Testis (tissue), 2 donors: ENCODE measurements at regions not wholly inside any gene's neighbourhood (a gene's known extent, or its start where the extent isn't known, plus 50 kb on each side); places are given as distances from the start of the nearest gene placed in this dataset.

Experiments
- POLR2A ChIP-seq: fragments of 450-650 bp; IDR thresholded peaks from one replicate; pipeline ENCODE4 v1.6.1; 2017; ENCODE audit warnings: antibody characterized with exemption, mild to moderate bottlenecking, moderate library complexity
- TF ChIP-seq, protein P1 (sequence below), 3 experiments: fragments of 450-650 bp in 2 of 3; fragments of 200-600 bp in 1 of 3; sonication (generic) in 1 of 3; IDR thresholded peaks; one replicate each; pipeline ENCODE4 v1.5.1; 2016 to 2019; ENCODE audit warnings: antibody characterized with exemption in 3 of 3, mild to moderate bottlenecking in 2 of 3, moderate library complexity in 1 of 3

DNA sequence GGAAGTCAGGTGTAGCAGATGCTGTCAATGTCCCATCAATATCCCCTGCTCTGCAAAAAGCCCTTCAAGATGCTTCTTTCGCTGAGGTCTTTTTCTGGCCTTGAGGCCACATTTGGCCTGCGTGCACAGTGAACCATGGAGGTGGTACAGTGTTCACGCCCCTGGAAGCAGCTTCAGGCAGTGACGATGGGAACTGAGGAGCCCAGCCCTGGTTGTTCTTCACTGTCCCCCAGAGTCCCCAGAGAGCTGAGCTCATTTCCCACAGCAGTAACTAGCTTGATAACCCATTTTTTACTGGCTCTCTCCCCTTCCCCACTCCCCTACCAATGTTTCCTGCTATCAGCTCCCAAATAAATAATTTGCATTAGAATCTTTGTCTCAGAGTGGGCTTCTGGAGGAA, 76.5 kb downstream of the OLIG1 start:
- TF ChIP-seq, protein P1, sequence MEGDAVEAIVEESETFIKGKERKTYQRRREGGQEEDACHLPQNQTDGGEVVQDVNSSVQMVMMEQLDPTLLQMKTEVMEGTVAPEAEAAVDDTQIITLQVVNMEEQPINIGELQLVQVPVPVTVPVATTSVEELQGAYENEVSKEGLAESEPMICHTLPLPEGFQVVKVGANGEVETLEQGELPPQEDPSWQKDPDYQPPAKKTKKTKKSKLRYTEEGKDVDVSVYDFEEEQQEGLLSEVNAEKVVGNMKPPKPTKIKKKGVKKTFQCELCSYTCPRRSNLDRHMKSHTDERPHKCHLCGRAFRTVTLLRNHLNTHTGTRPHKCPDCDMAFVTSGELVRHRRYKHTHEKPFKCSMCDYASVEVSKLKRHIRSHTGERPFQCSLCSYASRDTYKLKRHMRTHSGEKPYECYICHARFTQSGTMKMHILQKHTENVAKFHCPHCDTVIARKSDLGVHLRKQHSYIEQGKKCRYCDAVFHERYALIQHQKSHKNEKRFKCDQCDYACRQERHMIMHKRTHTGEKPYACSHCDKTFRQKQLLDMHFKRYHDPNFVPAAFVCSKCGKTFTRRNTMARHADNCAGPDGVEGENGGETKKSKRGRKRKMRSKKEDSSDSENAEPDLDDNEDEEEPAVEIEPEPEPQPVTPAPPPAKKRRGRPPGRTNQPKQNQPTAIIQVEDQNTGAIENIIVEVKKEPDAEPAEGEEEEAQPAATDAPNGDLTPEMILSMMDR (IDR thresholded peaks at IDR 0.05): no peak
- no peak for TF ChIP-seq POLR2A
